Endothelial cell of umbilical vein (primary cell): ENCODE measurements at regions not wholly inside any gene's neighbourhood (a gene's known extent, or its start where the extent isn't known, plus 50 kb on each side); places are given as distances from the start of the nearest gene placed in this dataset.

Source experiments
- BruUV-seq: library from RNA; stranded (reverse); fragments of 400-500 nt; replicated peaks from 2 replicates; lab custom pipeline; 2021; lab: Mats Ljungman, UMichigan
- CTCF ChIA-PET: fragments of 300-600, 350-600 bp; sonication (Branson Sonifier 250); formaldehyde crosslinking; loops from one replicate; lab custom pipeline; 2021; ENCODE audit warnings: antibody characterized with exemption, inconsistent platforms; lab: Charles Lee
- POLR2A ChIA-PET: fragments of 300-600, 350-600 bp; sonication (Branson Sonifier 250); formaldehyde crosslinking; loops from one replicate; lab custom pipeline; 2021; ENCODE audit warnings: antibody characterized with exemption, inconsistent platforms; lab: Charles Lee
- DNase-seq: peaks from one replicate; pipeline ENCODE4 v3.0.0-alpha.2; 2011; ENCODE audit warnings: low read depth, low spot score
- FAIRE-seq: peaks from 2 replicates; lab custom pipeline; 2011; peaks lifted over from hg19 to GRCh38; lab: Jason Lieb, UNC
- H2AFZ ChIP-seq: 2 replicates; pipeline ENCODE4 v1.6.0; 2012; ENCODE audit warnings: low read depth, low read length, control low read depth, inconsistent platforms
- H3K27ac ChIP-seq: 2 replicates; pipeline ENCODE4 v1.5.1; 2011; ENCODE audit warnings: low read depth, mild to moderate bottlenecking, control low read depth, low read length, moderate library complexity; ENCODE audit not compliant: insufficient read depth
- H3K27me3 ChIP-seq, 2 experiments: 2 replicates each; pipeline versions ENCODE4 v1.6.0 to v1.6.1; 2011; ENCODE audit warnings: low read length in 2 of 2, mixed read lengths in 1 of 2; ENCODE audit not compliant: control insufficient read depth in 2 of 2, insufficient read depth in 2 of 2
- H3K36me3 ChIP-seq, 2 experiments: 2 replicates in 1 of 2; 3 replicates in 1 of 2; pipeline ENCODE4 v1.5.1; 2011; ENCODE audit warnings: low read length in 2 of 2, mild to moderate bottlenecking in 1 of 2, moderate library complexity in 1 of 2; ENCODE audit not compliant: control insufficient read depth in 2 of 2, insufficient read depth in 2 of 2; ENCODE audit errors: extremely low read depth in 1 of 2
- H3K4me1 ChIP-seq: 3 replicates; pipeline ENCODE4 v1.5.1; 2011; ENCODE audit warnings: mild to moderate bottlenecking, low read length; ENCODE audit not compliant: control insufficient read depth, insufficient read depth; ENCODE audit errors: extremely low read depth
- H3K4me2 ChIP-seq: 2 replicates; pipeline ENCODE4 v1.6.1; 2011; ENCODE audit warnings: low read length, control low read depth, mixed read lengths; ENCODE audit not compliant: insufficient read depth
- H3K4me3 ChIP-seq, 3 experiments: fragments of 200-600 bp in 1 of 3; sonication (generic), shearing (Covaris generic) in 1 of 3; replicated peaks in 1 of 3; 2 replicates each; pipeline ENCODE4 v1.5.1; 2011 to 2016; ENCODE audit warnings: control low read depth in 3 of 3, low read length in 3 of 3, mild to moderate bottlenecking in 2 of 3, inconsistent platforms in 1 of 3, low read depth in 1 of 3, moderate library complexity in 1 of 3; ENCODE audit not compliant: insufficient read depth in 1 of 3
- H3K79me2 ChIP-seq: 2 replicates; pipeline ENCODE4 v1.6.0; 2012; ENCODE audit warnings: low read length, inconsistent platforms; ENCODE audit not compliant: control insufficient read depth, insufficient read depth
- H3K9ac ChIP-seq: replicated peaks from 2 replicates; pipeline ENCODE3; 2011; ENCODE audit warnings: low read length, control low read depth; ENCODE audit not compliant: insufficient read depth; ENCODE audit errors: extremely low read depth
- H3K9me1 ChIP-seq: replicated peaks from 3 replicates; pipeline ENCODE4 v1.6.0; 2011; ENCODE audit warnings: mild to moderate bottlenecking, low read length; ENCODE audit not compliant: control insufficient read depth, insufficient read depth; ENCODE audit errors: extremely low read depth
- H3K9me3 ChIP-seq: replicated peaks from 2 replicates; pipeline ENCODE4 v1.5.1; 2012; ENCODE audit warnings: low read length, inconsistent platforms; ENCODE audit not compliant: control insufficient read depth, insufficient read depth
- H4K20me1 ChIP-seq: replicated peaks from 2 replicates; pipeline ENCODE3; 2011; ENCODE audit warnings: mild to moderate bottlenecking, low read length; ENCODE audit not compliant: control insufficient read depth, insufficient read depth; ENCODE audit errors: extremely low read depth
- EZH2 ChIP-seq: IDR thresholded peaks from 2 replicates; pipeline ENCODE4 v1.6.1; 2012; ENCODE audit warnings: borderline replicate concordance, low read depth, mild to moderate bottlenecking, moderate library complexity, low read length, inconsistent platforms; ENCODE audit not compliant: severe bottlenecking
- FOS ChIP-seq: IDR thresholded peaks from 2 replicates; pipeline ENCODE4 v1.6.1; 2011; ENCODE audit warnings: mild to moderate bottlenecking, low read length, moderate library complexity, borderline replicate concordance; ENCODE audit not compliant: insufficient read depth
- GATA2 ChIP-seq: IDR thresholded peaks from 2 replicates; pipeline ENCODE4 v1.7.0; 2011; ENCODE audit warnings: low read depth, mild to moderate bottlenecking, moderate library complexity, mixed read lengths, low read length; ENCODE audit not compliant: insufficient read length, insufficient read depth
- JUN ChIP-seq: IDR thresholded peaks from 2 replicates; pipeline ENCODE4 v1.6.1; 2011; ENCODE audit warnings: borderline replicate concordance, low read depth; ENCODE audit not compliant: insufficient read length, insufficient read depth
- MAX ChIP-seq: IDR thresholded peaks from 2 replicates; pipeline ENCODE4 v1.6.1; 2011; ENCODE audit not compliant: insufficient read depth, insufficient read length
- MYC ChIP-seq: IDR thresholded peaks from one replicate; pipeline ENCODE4 v1.6.1; 2011; ENCODE audit warnings: mild to moderate bottlenecking, low read depth, low read length
- POLR2AphosphoS5 ChIP-seq: IDR thresholded peaks from 2 replicates; pipeline ENCODE4 v1.6.1; 2012; ENCODE audit warnings: low read depth, mild to moderate bottlenecking, control low read depth, low read length, moderate library complexity; ENCODE audit not compliant: insufficient read depth
- dilution Hi-C: fragments of 300-500 bp; cut with MboI; formaldehyde crosslinking; loops from one replicate; pipeline ENCODE4 v1.15.0; 2019; ENCODE audit warnings: low sequenced_read_pairs; ENCODE audit not compliant: extremely low pct_ligation_motif_present
- intact Hi-C: fragments of 100-400 bp; cut with micrococcal nuclease; formaldehyde crosslinking; loops from one replicate; pipeline ENCODE4 v1.10.0; 2022
- TF ChIP-seq, protein P1 (sequence below), 2 donors: IDR thresholded peaks; 1 replicate in 1 of 2; 2 replicates in 1 of 2; pipeline ENCODE4 v1.5.1; 2011; ENCODE audit warnings: low read length in 2 of 2, mild to moderate bottlenecking in 2 of 2, moderate library complexity in 2 of 2, control low read depth in 1 of 2, inconsistent platforms in 1 of 2, low read depth in 1 of 2; ENCODE audit not compliant: insufficient read depth in 1 of 2; ENCODE audit errors: extremely low read depth in 1 of 2

DNA sequence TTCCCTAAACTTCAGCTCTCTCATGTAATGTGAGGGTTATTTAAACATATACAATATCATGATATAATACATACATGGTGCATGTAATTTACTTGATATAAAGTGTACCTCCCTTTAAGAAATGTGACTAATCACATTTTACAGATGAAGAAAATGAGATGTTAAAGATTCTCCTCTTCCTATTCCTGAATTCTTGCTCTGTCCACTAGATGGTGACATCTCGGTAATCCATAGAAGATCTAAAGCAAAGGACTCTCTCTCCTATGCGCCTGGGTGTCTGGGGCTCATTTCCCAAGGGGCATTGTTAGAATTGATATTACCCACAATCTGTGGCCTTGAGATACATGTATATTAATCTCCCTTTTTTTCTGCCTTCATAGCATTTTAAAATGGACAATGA, 804.9 kb downstream of the RAB28 start:
- H3K27me3 ChIP-seq: no peaks in the 10 kb centered on the region
- no peaks in the 10 kb centered on the region for H4K20me1 ChIP-seq
- H3K27ac ChIP-seq: no peak overlapping the region
- BruUV-seq: no TSS peak
- DNase-seq (no peak), FAIRE-seq (no peak)
- no peak overlapping the region for H3K4me3 ChIP-seq
- no peaks in the 10 kb centered on the region for H3K9me1 ChIP-seq
- ChIA-PET POLR2A (no interaction called here), CTCF (no interaction called here)
- TF ChIP-seq MAX (no peak), JUN (no peak), FOS (no peak), MYC (no peak), EZH2 (no peak), GATA2 (no peak), POLR2AphosphoS5 (no peak)
- TF ChIP-seq, protein P1, sequence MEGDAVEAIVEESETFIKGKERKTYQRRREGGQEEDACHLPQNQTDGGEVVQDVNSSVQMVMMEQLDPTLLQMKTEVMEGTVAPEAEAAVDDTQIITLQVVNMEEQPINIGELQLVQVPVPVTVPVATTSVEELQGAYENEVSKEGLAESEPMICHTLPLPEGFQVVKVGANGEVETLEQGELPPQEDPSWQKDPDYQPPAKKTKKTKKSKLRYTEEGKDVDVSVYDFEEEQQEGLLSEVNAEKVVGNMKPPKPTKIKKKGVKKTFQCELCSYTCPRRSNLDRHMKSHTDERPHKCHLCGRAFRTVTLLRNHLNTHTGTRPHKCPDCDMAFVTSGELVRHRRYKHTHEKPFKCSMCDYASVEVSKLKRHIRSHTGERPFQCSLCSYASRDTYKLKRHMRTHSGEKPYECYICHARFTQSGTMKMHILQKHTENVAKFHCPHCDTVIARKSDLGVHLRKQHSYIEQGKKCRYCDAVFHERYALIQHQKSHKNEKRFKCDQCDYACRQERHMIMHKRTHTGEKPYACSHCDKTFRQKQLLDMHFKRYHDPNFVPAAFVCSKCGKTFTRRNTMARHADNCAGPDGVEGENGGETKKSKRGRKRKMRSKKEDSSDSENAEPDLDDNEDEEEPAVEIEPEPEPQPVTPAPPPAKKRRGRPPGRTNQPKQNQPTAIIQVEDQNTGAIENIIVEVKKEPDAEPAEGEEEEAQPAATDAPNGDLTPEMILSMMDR (IDR thresholded peaks at IDR 0.05; ENCODE audit: extremely low read depth in 1 of 2, insufficient read depth in 1 of 2, low read depth in 1 of 2, low read length in 2 of 2): no peak
- no peaks in the 10 kb centered on the region for H3K36me3 ChIP-seq
- H2AFZ ChIP-seq: no peak overlapping the region
- dilution Hi-C loops: no loop called here
- no peak overlapping the region for H3K4me2 ChIP-seq
- no peaks in the 10 kb centered on the region for H3K9me3 ChIP-seq
- no peaks in the 10 kb centered on the region for H3K79me2 ChIP-seq
- intact Hi-C loops: no loop called here
- no peaks in the 10 kb centered on the region for H3K4me1 ChIP-seq
- no peak overlapping the region for H3K9ac ChIP-seq
